Esophagus mucosa (tissue), 1 donor: ENCODE measurements at regions not wholly inside any gene's neighbourhood (a gene's known extent, or its start where the extent isn't known, plus 50 kb on each side); places are given as distances from the start of the nearest gene placed in this dataset.

Experiments
- ATAC-seq: fragments of 200-7000 bp; cut with Tn5 transposase; one replicate; pipeline ENCODE4 v1.9.1; 2020
- donor health status: DM: yes; HTN: yes; CAD: no.

GRCh38 chr18:25639596-25639995, 287.6 kb upstream of the ZNF521 start:
- ATAC-seq: no peak

GRCh38 chr18:25633563-25633962, 281.6 kb upstream of the ZNF521 start:
- no peak for ATAC-seq

- ATAC-seq: no peak
These were observed 278.7 kb upstream of the ZNF521 start for GRCh38 chr18:25630682-25631081.

DNA sequence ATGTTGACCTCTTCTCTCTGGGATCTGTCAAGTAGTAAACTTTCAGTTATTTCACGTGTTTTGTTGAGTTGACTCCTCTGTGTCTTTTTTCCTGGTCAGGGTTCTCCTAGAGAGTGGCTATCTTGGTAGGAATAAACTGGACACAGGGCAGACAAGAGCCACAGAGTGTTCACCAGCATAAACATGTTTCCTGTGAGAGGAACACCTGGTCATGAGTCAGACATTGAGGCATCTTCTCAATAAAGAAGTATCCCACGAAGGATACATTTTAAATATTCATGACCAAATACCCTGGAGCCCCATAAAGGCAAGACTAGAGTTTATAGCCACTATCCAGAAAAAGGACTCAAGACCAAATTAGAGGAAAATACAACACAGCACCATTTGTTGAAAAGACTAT, 269.7 kb upstream of the ZNF521 start:
- no peak for ATAC-seq

- no peak for ATAC-seq
These were observed 269.2 kb upstream of the ZNF521 start for GRCh38 chr18:25621144-25621543.

DNA sequence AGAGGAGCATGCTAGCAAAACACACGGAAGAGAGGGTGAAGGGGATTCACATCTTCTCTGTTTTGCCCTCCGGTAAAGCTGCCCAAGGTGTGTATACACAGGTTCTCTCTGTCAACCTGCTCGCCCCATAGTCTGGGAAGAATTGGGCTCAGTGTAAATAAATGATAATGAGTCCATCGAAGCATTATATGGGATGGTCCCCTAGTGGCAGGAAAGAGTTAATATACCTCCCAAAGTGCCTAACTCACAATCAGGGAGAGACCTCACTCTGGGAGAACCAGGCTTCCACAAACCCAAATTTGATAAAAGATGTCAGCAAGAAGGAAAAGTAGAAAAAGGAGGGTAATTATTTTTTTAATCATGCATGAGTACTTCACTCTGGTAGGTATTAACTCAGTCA, 262.2 kb upstream of the ZNF521 start:
- no peak for ATAC-seq

DNA sequence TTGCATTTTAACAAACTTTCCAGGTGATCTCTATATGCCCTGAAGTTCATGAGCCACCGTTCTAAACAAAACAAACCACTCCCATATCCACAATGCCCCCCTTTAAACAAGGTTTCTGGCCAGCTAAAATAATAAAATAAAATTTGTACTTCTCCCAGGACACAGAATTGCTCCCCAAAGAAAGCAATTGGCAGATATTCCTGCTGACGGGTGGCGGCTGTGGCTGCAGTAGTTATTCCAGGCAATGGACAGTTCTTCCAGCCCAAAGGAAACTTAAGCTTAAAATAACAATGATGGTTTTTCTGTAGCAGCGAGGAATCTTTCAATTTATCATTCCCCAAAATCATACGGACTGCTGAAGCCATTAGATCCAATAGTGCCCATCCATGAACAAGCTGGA, 260.5 kb upstream of the ZNF521 start:
- no peak for ATAC-seq

- no peak for ATAC-seq
These were observed 256.1 kb upstream of the ZNF521 start for GRCh38 chr18:25608091-25608490.

GRCh38 chr18:25604894-25605597, 253.1 kb upstream of the ZNF521 start:
- no peak for ATAC-seq

DNA sequence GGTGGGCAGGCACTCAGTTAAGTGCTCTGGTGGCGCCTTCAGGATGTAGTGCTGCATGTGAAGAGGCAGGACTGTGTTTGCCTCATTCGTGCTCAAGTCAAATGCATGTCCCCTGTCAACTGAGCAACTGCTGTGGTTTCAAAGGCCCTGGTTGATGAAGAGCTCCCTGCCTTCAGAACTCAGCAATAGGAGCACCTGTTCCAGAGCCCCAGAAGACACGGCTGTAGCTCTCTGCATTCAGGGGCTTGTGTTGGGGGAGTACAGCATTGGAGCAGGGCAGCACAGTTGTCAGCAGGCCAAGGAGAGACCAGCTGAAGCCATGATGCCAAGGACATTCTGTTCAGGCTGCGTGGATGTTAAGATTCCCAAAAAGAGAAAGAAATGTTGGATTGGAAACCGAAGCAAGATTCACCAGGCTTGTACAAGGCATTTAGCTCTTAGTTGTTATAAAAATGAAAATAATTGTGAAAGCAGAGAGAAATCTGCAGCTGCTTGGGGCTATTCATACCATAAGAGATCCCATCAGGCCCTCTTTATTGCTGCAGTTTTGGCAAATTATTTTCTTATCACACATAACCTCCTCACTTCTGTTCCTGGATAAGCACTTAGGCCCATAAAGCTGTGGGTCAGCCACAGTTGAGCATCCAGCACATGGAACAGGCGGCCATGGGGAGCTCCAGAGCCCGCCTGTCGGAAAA, 252.4 kb upstream of the ZNF521 start:
- no peak for ATAC-seq

DNA sequence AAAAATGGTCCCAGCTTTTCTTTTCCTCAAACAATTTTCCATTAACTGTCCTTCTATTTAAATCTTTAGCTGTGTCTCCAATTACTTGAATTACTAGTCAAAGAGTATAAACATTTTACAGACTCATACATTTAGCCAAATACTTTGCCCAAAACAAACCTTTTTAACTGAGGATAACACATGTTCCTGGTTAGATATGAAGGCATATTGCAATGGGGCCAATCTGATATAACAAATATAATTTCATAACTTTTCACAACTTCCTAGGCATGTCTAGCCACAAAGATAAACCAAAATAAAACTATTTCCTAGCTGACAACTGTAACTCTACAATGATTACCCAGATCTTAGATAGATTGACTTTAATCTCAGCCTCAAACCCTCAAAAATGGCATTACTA, 247.5 kb upstream of the ZNF521 start:
- ATAC-seq: no peak

- no peak for ATAC-seq
These were observed 245.5 kb upstream of the ZNF521 start for GRCh38 chr18:25597476-25597875.

DNA sequence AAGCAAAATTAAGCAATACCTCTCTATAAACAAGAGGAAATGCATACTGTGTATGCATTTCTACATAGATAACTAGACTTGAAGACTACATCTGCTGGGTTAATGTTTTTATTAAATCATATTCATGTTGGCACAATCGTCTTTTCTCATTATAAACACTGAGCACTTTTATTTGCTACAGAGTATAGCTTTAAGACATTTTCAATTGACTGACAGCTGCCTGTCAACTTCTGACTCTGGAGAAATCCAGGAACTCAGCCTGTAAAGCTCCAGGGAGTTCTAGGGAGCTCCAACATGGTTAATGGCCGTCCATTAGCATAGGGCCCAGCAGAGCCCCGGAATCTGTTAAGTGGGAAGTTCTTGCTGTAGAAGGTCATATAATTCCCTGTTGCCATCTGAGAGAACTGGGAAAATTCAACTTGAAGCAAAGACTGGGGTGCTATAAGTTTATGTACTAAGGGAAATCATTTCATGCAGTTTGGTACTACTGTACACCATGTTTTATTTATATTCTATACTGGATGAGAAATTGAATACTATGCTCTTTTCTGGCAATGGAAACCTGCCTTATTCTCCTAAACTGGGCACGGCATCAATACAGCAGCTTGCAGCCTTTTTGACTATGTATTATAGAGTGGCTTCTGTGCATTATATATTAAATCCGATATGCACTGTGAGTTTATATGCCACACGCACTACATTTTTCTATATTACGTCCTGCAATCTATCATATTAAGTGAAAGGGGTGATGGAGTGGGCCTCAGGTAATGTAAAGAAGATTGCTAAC, 243.5 kb upstream of the ZNF521 start:
- ATAC-seq: no peak

DNA sequence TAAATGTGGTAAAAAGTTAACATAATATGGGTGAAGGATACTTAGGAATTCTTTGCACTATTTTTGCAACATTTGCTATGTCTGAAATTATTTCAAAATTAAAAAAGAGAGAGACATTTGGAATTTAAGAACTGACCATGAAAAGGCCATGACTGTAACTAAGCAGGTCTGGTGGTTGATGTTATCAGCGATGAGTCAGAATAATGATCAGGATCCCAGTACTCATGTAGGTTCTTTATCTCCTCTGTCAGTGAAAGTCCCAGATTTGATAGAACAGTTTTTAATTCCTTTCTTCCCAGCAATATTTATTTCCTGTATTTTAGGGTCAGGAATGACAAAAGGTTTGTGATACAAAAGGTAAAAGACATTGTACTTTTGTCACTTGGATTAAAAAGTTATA, 242.4 kb upstream of the ZNF521 start:
- ATAC-seq: no peak

DNA sequence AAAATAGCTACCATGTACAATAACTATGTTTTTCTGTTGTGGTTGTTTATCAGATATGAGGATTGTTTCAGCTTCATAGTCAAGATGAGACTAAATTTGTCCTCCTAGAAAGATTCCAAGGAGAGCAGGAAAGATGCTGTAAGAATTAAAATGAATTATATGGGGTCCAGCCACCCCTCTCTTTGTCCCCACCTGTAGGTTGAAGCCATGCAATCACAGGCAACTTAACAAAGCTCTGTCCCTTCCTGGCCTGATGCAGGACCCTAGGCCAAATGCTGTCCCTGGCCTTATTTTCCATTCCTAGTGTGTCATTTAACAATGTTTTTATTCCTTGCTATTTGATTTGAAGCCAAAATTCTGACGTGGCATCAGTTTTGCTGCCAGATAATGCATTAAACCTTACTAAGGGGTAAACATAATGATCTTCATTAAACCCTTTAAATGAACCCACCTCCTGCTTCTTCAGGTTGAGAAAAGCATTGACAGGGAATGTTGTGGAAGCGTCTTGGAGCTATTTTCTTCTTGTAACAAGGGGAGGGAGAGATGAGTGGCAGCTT, 240.9 kb upstream of the ZNF521 start:
- ATAC-seq: no peak

DNA sequence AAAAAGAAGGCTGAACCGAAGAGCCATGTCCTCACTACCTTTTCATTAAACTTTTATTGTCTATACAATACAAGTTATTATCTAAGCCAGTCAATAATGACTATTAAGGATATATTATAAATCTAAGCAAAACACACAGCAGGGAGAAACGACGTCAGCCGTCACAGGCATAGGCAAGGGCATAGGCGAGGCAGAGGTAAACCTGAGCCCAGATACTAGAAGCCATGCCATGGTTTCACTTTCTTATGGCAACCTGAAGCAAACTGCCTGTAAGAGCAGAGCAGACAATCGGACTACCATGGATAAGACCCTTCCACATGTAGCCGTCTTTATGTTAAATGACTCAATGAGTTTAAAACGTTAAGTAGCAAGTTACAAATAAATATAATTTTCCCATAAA, 238.5 kb upstream of the ZNF521 start:
- no peak for ATAC-seq

DNA sequence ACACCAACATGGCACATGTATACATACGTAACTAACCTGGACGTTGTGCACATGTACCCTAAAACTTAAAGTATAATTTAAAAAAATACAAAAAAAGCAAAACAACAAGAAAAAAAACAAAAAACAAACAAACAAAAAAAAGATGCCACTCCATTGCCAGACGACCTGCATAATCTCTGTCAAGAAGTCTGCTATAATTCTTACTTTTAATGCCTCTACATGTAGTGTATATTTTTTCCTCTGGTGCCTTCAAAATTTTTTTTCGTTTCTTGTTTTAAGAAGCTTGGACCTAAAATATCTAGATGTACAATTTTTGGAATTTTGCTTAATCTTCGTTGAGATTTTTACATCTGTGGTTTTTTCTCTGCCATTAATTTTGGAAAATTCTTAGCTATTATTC, 235.6 kb upstream of the ZNF521 start:
- no peak for ATAC-seq

GRCh38 chr18:25568986-25569385, 217.0 kb upstream of the ZNF521 start:
- ATAC-seq: no peak

GRCh38 chr18:25563816-25564683, 212.1 kb upstream of the ZNF521 start:
- ATAC-seq: no peak

- no peak for ATAC-seq
These were observed 211.4 kb upstream of the ZNF521 start for GRCh38 chr18:25563346-25563745.

DNA sequence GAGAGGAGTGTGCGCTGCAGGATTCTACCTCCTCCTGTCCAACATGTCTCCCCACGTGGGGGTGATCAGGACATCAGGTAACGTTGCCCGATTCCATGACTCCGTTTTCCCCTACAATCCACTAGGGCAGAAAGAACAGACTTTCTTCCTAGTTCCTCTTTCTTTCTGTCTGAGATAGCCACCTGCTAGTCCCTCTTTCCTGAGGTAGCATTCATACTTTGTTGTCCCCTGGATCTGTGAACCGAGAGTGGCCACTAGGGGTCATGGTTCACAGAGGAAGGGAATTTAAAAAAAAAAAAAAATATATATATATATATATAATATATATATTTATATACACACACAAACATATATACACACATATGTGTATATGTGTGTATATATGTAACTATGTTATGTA, 210.0 kb upstream of the ZNF521 start:
- no peak for ATAC-seq

DNA sequence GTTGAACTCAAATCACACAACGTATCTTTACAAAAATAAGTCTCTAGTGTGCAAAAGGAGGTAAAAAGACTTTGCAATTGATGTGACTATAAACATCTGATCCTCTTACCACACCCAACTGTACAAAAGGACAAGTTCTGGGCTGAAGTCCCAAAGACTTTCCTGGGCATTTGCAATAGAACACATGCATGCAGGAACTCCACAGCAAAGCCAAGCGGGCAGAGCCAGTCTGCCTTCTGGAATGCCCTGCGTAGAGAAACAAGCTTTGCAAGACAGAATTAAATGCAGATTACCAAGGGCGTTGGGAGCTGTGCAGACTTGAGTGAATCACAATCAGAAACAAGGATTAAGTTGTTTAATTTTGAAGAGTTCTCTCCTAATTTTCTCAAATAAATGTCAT, 208.4 kb upstream of the ZNF521 start:
- ATAC-seq: peak; percentile 96
